ENCODE measurements at regions not wholly inside any gene's neighbourhood (a gene's known extent, or its start where the extent isn't known, plus 50 kb on each side); places are given as distances from the start of the nearest gene placed in this dataset.
"Not testable (repeated sequence)": the region's sequence is repeated elsewhere in the genome, so short reads cannot be mapped to it uniquely, and the experiment has no call there.

- no peak for DNase-seq (ENCODE audit: low spot score)
These were observed 413.6 kb upstream of the GRAMD2B start for GRCh38 chr5:126009566-126009965.

- not testable (repeated sequence) for DNase-seq (ENCODE audit: low spot score)
These were observed 411.7 kb upstream of the GRAMD2B start for GRCh38 chr5:126011526-126011925.

- DNase-seq (ENCODE audit: low spot score) = no peak
These were observed 408.5 kb upstream of the GRAMD2B start for GRCh38 chr5:126014676-126015075.

- peak; percentile 18 for DNase-seq (ENCODE audit: low spot score)
These were observed 407.7 kb upstream of the GRAMD2B start for GRCh38 chr5:126015235-126016181.

DNA sequence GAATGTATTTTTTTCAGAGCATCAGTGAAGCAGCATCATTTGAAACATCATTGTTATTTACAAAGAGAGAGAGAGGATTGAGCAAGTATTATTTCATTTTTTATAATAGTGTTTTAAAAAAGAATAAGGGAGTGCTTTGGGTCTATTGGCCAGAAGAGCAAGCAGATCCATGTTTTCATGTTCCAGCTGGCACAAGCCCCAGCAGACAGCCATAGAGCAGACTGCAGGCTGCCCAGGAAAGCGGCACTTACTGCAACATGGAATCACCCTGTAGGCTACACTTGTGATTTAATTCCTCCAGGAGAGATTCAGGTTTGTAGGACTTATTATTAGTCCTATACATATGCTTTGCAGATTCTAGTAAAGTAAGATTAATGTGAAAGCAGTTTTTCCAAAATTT is 407.0 kb upstream of the GRAMD2B start:
- no peak for DNase-seq (ENCODE audit: low spot score)

DNA sequence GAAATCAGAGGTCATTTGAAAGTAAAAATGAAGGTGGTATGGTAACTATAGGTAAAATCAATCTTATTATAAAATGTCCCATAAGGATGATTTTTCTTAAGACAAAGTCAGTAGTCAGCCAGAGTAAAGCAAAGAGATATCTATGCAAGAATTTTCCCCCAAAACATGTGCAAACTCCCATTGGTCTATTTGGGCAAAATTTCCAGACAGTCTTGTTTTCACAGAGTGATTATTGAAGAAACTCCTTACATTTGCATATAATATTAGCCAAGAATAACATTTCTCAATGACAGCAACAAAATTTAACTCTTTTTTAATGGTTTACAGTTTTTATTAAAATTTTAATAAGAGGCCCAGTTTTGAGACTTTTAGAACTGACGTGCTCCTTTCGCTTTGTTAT is 406.1 kb upstream of the GRAMD2B start:
- DNase-seq (ENCODE audit: low spot score) = no peak

DNA sequence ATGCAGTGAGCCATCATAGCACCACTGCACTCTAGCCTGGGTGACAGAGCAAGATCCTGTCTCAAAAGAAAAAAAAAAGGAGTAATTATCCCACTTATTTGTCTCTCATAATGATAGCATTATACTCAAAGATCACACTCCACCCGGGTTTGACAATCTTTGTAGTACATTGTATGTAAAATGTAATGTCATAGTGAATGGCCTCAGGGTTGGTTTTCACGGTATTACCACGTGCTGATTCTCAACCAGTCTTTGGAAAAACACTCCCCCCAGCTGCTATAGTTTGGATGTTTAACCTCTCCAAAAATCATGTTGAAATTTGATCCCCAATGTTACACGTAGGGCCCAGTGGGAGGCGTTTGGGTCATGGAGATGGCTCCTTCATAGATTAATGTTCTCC is 402.4 kb upstream of the GRAMD2B start:
- no peak for DNase-seq (ENCODE audit: low spot score)

DNA sequence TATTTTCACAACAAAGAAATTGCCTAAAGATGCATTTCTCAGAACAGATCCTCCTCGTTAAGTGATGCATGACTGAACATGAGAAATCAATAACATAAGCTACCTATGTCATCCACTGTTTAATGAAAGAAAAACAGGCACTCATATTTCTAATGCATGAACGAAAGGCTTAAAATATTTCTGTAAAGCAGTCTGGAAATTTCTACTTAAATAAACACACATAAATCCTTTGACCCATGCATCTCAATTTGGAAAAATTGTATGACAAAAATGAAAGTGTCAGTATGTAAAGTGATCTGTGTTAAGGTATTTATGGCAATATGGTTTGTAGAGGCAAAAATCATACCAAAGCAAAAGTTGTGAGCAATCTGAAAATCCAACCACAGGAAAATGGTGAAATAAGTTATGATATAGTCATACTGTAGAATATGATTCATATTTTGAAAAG is 399.2 kb upstream of the GRAMD2B start:
- no peak for DNase-seq (ENCODE audit: low spot score)

DNA sequence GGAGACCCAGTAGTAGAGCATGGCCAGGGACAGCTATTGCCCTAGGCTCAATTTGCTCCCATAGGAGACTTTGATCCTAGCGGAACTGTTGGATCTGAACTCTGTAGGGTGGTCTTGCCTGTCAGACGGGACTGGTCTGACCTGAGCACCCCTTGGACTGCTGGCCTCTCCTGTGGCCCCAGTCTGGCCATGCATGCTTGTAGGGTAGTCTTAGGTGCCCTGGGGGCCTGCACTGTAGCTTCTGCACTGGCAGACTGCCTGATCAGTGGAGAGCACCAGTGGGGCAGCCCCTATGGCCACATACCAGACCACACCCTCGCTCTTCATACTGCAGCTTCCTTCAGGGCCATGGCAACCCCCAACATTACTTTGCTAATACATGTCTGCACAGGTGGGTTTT is 396.1 kb upstream of the GRAMD2B start:
- no peak for DNase-seq (ENCODE audit: low spot score)

- DNase-seq (ENCODE audit: low spot score) = no peak
These were observed 395.6 kb upstream of the GRAMD2B start for GRCh38 chr5:126027652-126028051.

- DNase-seq (ENCODE audit: low spot score) = no peak
These were observed 394.9 kb upstream of the GRAMD2B start for GRCh38 chr5:126028336-126028735.

- not testable (repeated sequence) for DNase-seq (ENCODE audit: low spot score)
These were observed 393.9 kb upstream of the GRAMD2B start for GRCh38 chr5:126029282-126029681.

DNA sequence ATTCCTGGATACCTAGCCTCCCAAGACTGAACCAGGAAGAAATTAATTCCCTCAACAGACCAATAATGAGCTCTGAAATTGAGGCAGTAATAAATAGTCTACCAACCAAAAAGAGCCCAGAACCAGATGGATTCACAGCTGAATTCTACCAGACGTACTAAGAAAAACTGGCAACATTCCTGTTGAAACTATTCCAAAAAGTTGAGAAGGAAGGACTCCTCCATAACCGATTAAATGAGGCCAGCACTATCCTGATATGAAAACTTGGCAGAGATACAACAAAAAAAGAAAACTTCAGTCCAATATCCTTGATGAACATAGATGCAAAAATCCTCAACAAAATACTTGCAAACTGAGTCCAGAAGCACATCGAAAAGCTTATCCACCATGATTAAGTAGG is 392.5 kb upstream of the GRAMD2B start:
- DNase-seq (ENCODE audit: low spot score) = no peak

GRCh38 chr5:126031989-126032716 is 391.1 kb upstream of the GRAMD2B start:
- DNase-seq (ENCODE audit: low spot score) = peak; percentile 26

DNA sequence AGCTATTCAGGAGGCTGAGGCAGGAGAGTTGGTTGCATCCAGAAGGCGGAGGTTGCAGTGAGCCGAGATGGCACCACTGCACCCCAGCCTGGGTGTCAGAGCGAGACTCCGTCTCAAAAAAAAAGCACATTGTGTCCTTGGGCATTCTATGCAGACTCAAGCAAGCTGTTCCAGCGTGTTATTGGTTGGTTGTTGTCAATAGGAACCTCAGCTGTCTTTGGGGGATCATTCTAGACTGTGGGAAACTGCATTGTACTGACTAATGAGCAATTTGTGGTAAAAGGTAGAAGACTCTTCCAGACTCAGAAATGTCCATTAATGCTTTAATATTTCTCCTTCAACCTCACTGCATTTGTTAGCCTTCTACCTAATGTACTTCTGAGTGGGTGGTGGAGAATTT is 379.5 kb upstream of the GRAMD2B start:
- DNase-seq (ENCODE audit: low spot score) = no peak

DNA sequence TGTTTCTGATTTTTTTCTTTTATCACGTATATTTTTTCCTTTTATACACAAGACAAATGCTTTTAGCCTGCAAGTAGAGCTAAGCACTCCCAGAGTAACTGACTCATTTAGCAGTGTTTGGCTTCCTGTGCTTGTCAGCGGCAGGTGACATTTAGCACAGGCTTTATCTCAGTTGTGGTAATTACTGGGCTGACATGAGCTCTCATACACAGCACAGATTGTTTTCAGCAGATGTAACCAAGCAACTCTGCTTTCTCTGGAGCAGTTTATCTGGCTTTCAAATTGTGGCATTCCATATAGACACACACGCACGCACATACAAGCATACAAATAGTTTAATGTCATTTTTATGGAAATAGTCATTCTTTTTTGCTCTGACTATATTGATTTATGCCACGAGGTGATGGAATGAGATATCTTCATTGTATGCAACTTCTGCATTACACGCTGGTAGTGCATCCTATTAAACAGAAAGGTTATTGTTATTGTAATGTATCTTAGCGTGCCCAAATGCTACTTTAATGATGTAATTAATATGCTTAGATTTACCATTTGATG is 379.0 kb upstream of the GRAMD2B start:
- DNase-seq (ENCODE audit: low spot score) = peak; percentile 28

GRCh38 chr5:126044931-126045565 is 378.2 kb upstream of the GRAMD2B start:
- DNase-seq (ENCODE audit: low spot score) = no peak

- no peak for DNase-seq (ENCODE audit: low spot score)
These were observed 376.9 kb upstream of the GRAMD2B start for GRCh38 chr5:126046318-126046717.

- no peak for DNase-seq (ENCODE audit: low spot score)
These were observed 376.2 kb upstream of the GRAMD2B start for GRCh38 chr5:126046846-126047571.

DNA sequence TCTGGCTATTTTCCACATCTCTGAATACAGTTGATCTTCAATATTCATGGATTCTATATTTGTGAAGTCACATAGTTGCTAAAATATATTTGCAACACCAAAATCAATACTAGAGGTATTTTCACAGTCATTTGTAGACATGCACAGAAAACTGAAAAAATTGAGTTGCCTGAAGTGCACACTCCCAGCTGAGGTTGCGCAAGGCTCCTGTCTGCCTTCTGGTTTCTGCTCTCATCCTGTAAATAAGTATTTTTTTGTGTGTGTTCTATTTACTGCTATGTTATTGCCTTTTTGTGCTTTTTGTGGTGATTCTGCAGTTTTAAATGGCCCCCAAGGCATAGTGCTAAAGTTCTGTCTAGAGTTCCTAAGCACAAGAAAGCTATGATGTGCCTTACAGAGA is 371.1 kb upstream of the GRAMD2B start:
- DNase-seq (ENCODE audit: low spot score) = no peak

- DNase-seq (ENCODE audit: low spot score) = no peak
These were observed 370.4 kb upstream of the GRAMD2B start for GRCh38 chr5:126052791-126053190.

GRCh38 chr5:126053630-126054029 is 369.6 kb upstream of the GRAMD2B start:
- DNase-seq (ENCODE audit: low spot score) = no peak
